ENCODE measurements at regions not wholly inside any gene's neighbourhood (a gene's known extent, or its start where the extent isn't known, plus 50 kb on each side); places are given as distances from the start of the nearest gene placed in this dataset.

GRCh38 chr4:178712486-178712885 is 1270.2 kb upstream of the AGA start:
- intact Hi-C loops (cut with DNase I): no loop called here
- no peak for DNase-seq (ENCODE audit: low spot score)

GRCh38 chr4:178738026-178738425 is 1295.8 kb upstream of the AGA start:
- DNase-seq (ENCODE audit: low spot score): no peak
- ATAC-seq: no peak
- intact Hi-C loops (cut with DNase I): no loop called here

More at GRCh38 chr4:178712486-178712885, 1270.2 kb upstream of the AGA start:
- ATAC-seq: no peak

GRCh38 chr4:178745203-178745602 is 1303.0 kb upstream of the AGA start:
- no peak for ATAC-seq
- intact Hi-C loops (cut with DNase I): no loop called here

GRCh38 chr4:178752954-178753525 is 1310.8 kb upstream of the AGA start:
- no peak for ATAC-seq
- intact Hi-C loops (cut with DNase I): no loop called here
- no peak for DNase-seq (ENCODE audit: low spot score)

More at GRCh38 chr4:178745203-178745602, 1303.0 kb upstream of the AGA start:
- no peak for DNase-seq (ENCODE audit: low spot score)

- ATAC-seq (no peak), DNase-seq (ENCODE audit: low spot score) (no peak)
These were observed 1336.3 kb upstream of the AGA start for GRCh38 chr4:178778496-178778895.

GRCh38 chr4:178781779-178782178 is 1339.5 kb upstream of the AGA start:
- no peak for ATAC-seq

More at GRCh38 chr4:178778496-178778895, 1336.3 kb upstream of the AGA start:
- intact Hi-C loops (cut with DNase I): no loop called here

GRCh38 chr4:178784491-178784890 is 1342.3 kb upstream of the AGA start:
- intact Hi-C loops (cut with DNase I): no loop called here
- DNase-seq (ENCODE audit: low spot score) (no peak), ATAC-seq (no peak)

More at GRCh38 chr4:178781779-178782178, 1339.5 kb upstream of the AGA start:
- no peak for DNase-seq (ENCODE audit: low spot score)
- intact Hi-C loops (cut with DNase I): no loop called here

GRCh38 chr4:178789279-178789678 is 1347.0 kb upstream of the AGA start:
- intact Hi-C loops (cut with DNase I): no loop called here
- ATAC-seq: no peak
- no peak for DNase-seq (ENCODE audit: low spot score)

GRCh38 chr4:178799204-178799603 is 1357.0 kb upstream of the AGA start:
- ATAC-seq (no peak), DNase-seq (ENCODE audit: low spot score) (no peak)
- intact Hi-C loops (cut with DNase I): no loop called here

GRCh38 chr4:178808106-178808505 is 1365.9 kb upstream of the AGA start:
- intact Hi-C loops (cut with DNase I): no loop called here
- DNase-seq (ENCODE audit: low spot score): no peak
- no peak for ATAC-seq

- intact Hi-C loops (cut with DNase I): no loop called here
- DNase-seq (ENCODE audit: low spot score) (no peak), ATAC-seq (no peak)
These were observed 1367.7 kb upstream of the AGA start for GRCh38 chr4:178809921-178810320.

GRCh38 chr4:178811356-178811755 is 1369.1 kb upstream of the AGA start:
- DNase-seq (ENCODE audit: low spot score) (no peak), ATAC-seq (no peak)
- intact Hi-C loops (cut with DNase I): no loop called here

- DNase-seq (ENCODE audit: low spot score) (no peak), ATAC-seq (no peak)
- intact Hi-C loops (cut with DNase I): no loop called here
These were observed 1370.6 kb upstream of the AGA start for GRCh38 chr4:178812866-178813265.

GRCh38 chr4:178814908-178815307 is 1372.7 kb upstream of the AGA start:
- intact Hi-C loops (cut with DNase I): no loop called here
- DNase-seq (ENCODE audit: low spot score) (no peak), ATAC-seq (no peak)

GRCh38 chr4:178823673-178824295 is 1381.5 kb upstream of the AGA start:
- DNase-seq (ENCODE audit: low spot score) (no peak), ATAC-seq (no peak)
- intact Hi-C loops (cut with DNase I): no loop called here

GRCh38 chr4:178836865-178837264 is 1394.6 kb upstream of the AGA start:
- DNase-seq (ENCODE audit: low spot score) (no peak), ATAC-seq (no peak)
- intact Hi-C loops (cut with DNase I): no loop called here

- no peak for ATAC-seq
- intact Hi-C loops (cut with DNase I): no loop called here
These were observed 1396.5 kb upstream of the AGA start for GRCh38 chr4:178838776-178839175.

GRCh38 chr4:178856139-178856800 is 1414.0 kb upstream of the AGA start:
- ATAC-seq (no peak), DNase-seq (ENCODE audit: low spot score) (no peak)
- intact Hi-C loops (cut with DNase I): no loop called here

More at GRCh38 chr4:178838776-178839175, 1396.5 kb upstream of the AGA start:
- DNase-seq (ENCODE audit: low spot score): no peak

- no peak for ATAC-seq
These were observed 1429.2 kb upstream of the AGA start for GRCh38 chr4:178871476-178871875.

GRCh38 chr4:178881937-178882336 is 1439.7 kb upstream of the AGA start:
- no peak for DNase-seq (ENCODE audit: low spot score)
- intact Hi-C loops (cut with DNase I): no loop called here
- no peak for ATAC-seq

More at GRCh38 chr4:178871476-178871875, 1429.2 kb upstream of the AGA start:
- DNase-seq (ENCODE audit: low spot score): no peak
- intact Hi-C loops (cut with DNase I): no loop called here
